HG02759 (cell line): ENCODE measurements at regions not wholly inside any gene's neighbourhood (a gene's known extent, or its start where the extent isn't known, plus 50 kb on each side); places are given as distances from the start of the nearest gene placed in this dataset.
"Not testable (repeated sequence)": the region's sequence is repeated elsewhere in the genome, so short reads cannot be mapped to it uniquely, and the experiment has no call there.

Experiments used
- ATAC-seq: cut with Tn5 transposase; IDR thresholded peaks from one replicate; pipeline ENCODE4 v1.9.1; 2021; ENCODE audit warnings: mild to moderate bottlenecking, moderate library complexity; ENCODE audit not compliant: unreplicated experiment

- no peak for ATAC-seq
Observed at GRCh38 chr5:105903069-105903468, 1767.7 kb downstream of the EFNA5 start.

- ATAC-seq = no peak
Observed at GRCh38 chr5:105899726-105900125, 1771.0 kb downstream of the EFNA5 start.

- no peak for ATAC-seq
Observed at GRCh38 chr5:105898183-105898582, 1772.6 kb downstream of the EFNA5 start.

GRCh38 chr5:105885266-105885665, 1785.5 kb downstream of the EFNA5 start:
- no peak for ATAC-seq

GRCh38 chr5:105882956-105883481, 1787.7 kb downstream of the EFNA5 start:
- no peak for ATAC-seq

- ATAC-seq = no peak
Observed at GRCh38 chr5:105878402-105878801, 1792.3 kb downstream of the EFNA5 start.

GRCh38 chr5:105877592-105877991, 1793.1 kb downstream of the EFNA5 start:
- no peak for ATAC-seq

GRCh38 chr5:105874316-105874715, 1796.4 kb downstream of the EFNA5 start:
- no peak for ATAC-seq

- no peak for ATAC-seq
Observed at GRCh38 chr5:105872569-105873270, 1798.0 kb downstream of the EFNA5 start.

- no peak for ATAC-seq
Observed at GRCh38 chr5:105868038-105868780, 1802.5 kb downstream of the EFNA5 start.

GRCh38 chr5:105865834-105866233, 1804.9 kb downstream of the EFNA5 start:
- no peak for ATAC-seq

- ATAC-seq = not testable (repeated sequence)
Observed at GRCh38 chr5:105859350-105859749, 1811.4 kb downstream of the EFNA5 start.

GRCh38 chr5:105849701-105850100, 1821.0 kb downstream of the EFNA5 start:
- no peak for ATAC-seq

- no peak for ATAC-seq
Observed at GRCh38 chr5:105840800-105841199, 1829.9 kb downstream of the EFNA5 start.

GRCh38 chr5:105836887-105837286, 1833.8 kb downstream of the EFNA5 start:
- no peak for ATAC-seq

- no peak for ATAC-seq
Observed at GRCh38 chr5:105836268-105836667, 1834.5 kb downstream of the EFNA5 start.

GRCh38 chr5:105828821-105829220, 1841.9 kb downstream of the EFNA5 start:
- no peak for ATAC-seq

GRCh38 chr5:105821800-105822199, 1848.9 kb downstream of the EFNA5 start:
- ATAC-seq = no peak

GRCh38 chr5:105817914-105818313, 1852.8 kb downstream of the EFNA5 start:
- no peak for ATAC-seq

- ATAC-seq = no peak
Observed at GRCh38 chr5:105817416-105817815, 1853.3 kb downstream of the EFNA5 start.

- ATAC-seq = no peak
Observed at GRCh38 chr5:105816961-105817360, 1853.8 kb downstream of the EFNA5 start.

GRCh38 chr5:105812304-105812703, 1858.4 kb downstream of the EFNA5 start:
- no peak for ATAC-seq
